ENCODE measurements at regions not wholly inside any gene's neighbourhood (a gene's known extent, or its start where the extent isn't known, plus 50 kb on each side); places are given as distances from the start of the nearest gene placed in this dataset.

DNA sequence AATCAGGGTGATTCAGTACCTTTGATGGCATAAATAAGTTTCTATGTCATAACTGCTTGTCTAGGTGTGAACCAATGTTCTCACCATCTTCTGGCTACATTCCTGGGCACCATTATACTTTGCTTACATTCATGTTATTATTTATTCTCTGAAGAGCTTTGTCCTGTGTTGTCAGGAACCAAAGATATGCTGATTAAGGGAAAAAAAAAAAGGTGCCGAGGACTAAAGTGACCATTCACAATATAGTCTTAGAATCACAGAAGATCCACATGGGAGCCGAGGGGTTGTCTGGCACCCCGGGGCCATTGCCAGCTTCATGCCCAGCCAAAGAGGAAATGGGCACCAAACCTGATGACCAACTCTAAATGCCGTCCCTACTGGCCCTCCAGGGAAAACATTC, 329.2 kb upstream of the NFE2L3 start:
- TF ChIP-seq, protein P1, sequence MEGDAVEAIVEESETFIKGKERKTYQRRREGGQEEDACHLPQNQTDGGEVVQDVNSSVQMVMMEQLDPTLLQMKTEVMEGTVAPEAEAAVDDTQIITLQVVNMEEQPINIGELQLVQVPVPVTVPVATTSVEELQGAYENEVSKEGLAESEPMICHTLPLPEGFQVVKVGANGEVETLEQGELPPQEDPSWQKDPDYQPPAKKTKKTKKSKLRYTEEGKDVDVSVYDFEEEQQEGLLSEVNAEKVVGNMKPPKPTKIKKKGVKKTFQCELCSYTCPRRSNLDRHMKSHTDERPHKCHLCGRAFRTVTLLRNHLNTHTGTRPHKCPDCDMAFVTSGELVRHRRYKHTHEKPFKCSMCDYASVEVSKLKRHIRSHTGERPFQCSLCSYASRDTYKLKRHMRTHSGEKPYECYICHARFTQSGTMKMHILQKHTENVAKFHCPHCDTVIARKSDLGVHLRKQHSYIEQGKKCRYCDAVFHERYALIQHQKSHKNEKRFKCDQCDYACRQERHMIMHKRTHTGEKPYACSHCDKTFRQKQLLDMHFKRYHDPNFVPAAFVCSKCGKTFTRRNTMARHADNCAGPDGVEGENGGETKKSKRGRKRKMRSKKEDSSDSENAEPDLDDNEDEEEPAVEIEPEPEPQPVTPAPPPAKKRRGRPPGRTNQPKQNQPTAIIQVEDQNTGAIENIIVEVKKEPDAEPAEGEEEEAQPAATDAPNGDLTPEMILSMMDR (IDR thresholded peaks at IDR 0.05; ENCODE audit: poor library complexity, severe bottlenecking) = no peak
- TF ChIP-seq EZH2 (IDR thresholded peaks at IDR 0.05; ENCODE audit: borderline replicate concordance, insufficient read depth, low read length, poor library complexity, severe bottlenecking) = no peak
- TF ChIP-seq SMC3 (conservative IDR thresholded peaks at IDR 0.05; ENCODE audit: poor library complexity) = no peak
- TF ChIP-seq, protein P2, sequence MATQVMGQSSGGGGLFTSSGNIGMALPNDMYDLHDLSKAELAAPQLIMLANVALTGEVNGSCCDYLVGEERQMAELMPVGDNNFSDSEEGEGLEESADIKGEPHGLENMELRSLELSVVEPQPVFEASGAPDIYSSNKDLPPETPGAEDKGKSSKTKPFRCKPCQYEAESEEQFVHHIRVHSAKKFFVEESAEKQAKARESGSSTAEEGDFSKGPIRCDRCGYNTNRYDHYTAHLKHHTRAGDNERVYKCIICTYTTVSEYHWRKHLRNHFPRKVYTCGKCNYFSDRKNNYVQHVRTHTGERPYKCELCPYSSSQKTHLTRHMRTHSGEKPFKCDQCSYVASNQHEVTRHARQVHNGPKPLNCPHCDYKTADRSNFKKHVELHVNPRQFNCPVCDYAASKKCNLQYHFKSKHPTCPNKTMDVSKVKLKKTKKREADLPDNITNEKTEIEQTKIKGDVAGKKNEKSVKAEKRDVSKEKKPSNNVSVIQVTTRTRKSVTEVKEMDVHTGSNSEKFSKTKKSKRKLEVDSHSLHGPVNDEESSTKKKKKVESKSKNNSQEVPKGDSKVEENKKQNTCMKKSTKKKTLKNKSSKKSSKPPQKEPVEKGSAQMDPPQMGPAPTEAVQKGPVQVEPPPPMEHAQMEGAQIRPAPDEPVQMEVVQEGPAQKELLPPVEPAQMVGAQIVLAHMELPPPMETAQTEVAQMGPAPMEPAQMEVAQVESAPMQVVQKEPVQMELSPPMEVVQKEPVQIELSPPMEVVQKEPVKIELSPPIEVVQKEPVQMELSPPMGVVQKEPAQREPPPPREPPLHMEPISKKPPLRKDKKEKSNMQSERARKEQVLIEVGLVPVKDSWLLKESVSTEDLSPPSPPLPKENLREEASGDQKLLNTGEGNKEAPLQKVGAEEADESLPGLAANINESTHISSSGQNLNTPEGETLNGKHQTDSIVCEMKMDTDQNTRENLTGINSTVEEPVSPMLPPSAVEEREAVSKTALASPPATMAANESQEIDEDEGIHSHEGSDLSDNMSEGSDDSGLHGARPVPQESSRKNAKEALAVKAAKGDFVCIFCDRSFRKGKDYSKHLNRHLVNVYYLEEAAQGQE (IDR thresholded peaks at IDR 0.05; ENCODE audit: borderline replicate concordance) = no peak

Data from neural cell (in vitro differentiated cells).